GM08714 (cell line): ENCODE measurements at regions not wholly inside any gene's neighbourhood (a gene's known extent, or its start where the extent isn't known, plus 50 kb on each side); places are given as distances from the start of the nearest gene placed in this dataset.

Source experiments
- H3K4me3 ChIP-seq: fragments of 200-500 bp; sonication (Bioruptor generic); 2 replicates; pipeline ENCODE4 v1.5.1; 2014; ENCODE audit warnings: mild to moderate bottlenecking, low read length, inconsistent platforms
- ZNF274 ChIP-seq: IDR thresholded peaks from 2 replicates; pipeline ENCODE4 v1.6.1; 2012; ENCODE audit warnings: mild to moderate bottlenecking, low read depth, low read length

DNA sequence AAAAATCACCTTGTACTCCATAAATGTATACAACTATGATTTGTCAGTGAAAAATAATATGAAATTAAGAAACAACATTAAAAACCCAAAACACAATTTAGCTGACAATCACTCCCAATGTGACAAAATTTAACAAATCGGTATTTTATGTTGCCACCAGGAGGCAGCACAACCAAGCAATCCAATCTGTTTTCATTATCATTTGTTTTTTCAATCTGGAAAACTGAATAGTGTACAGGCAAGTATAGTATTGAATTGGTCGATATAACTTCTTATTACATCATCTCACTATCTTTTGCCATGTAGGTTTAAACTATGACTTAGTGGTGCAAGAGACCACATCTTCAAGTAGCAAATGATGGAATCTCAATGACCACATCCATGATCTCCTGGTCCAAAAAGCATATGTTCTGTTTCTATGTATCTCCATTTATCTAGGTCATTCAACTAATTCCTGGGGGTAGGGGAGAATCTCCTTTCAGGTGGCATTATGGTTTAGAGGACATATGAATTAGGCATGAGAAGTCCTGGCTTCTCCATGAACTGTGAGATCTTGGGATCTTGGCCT is 112.9 kb upstream of the AGA start:
- no peak overlapping the region for H3K4me3 ChIP-seq
- TF ChIP-seq ZNF274, result no peak

DNA sequence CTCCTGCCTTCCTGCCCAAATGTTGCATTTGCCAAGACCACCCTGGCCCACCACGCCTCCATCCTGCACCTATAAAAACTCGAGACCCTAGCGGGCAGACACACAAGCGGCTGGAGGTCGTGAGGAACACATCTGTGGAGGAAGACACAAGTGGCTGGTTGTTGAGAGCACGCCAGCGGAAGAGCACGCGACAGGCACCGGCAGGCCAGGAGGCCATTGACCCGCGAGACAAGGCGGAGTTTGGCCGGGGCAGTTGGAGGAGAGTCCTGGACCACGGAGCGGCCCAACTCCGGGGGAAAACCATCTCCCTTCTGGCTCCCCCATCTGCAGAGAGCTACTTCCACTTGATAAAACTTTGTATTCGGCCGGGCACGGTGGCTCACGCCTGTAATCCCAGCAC is 115.2 kb upstream of the AGA start:
- TF ChIP-seq ZNF274, result no peak
- H3K4me3 ChIP-seq, result no peak overlapping the region

DNA sequence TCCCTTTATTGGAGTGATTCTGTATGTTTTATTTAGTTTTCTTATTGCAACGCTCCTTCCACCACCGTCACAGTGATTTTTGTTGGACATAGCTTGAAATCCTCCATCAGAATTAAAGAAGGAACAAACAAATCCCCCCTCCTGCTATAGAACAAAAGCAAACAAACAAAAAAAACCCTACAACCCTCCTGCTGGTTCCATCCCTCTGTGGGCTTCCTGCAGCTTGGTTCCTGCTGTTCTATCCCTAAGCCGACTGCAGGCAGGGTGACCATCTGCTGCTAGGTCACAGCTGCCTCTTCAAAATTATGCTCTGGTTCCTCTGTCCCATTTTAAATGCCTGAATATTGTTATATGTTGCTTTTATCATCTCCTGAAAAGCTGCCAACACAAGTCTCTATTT is 116.8 kb upstream of the AGA start:
- no peak for TF ChIP-seq ZNF274

DNA sequence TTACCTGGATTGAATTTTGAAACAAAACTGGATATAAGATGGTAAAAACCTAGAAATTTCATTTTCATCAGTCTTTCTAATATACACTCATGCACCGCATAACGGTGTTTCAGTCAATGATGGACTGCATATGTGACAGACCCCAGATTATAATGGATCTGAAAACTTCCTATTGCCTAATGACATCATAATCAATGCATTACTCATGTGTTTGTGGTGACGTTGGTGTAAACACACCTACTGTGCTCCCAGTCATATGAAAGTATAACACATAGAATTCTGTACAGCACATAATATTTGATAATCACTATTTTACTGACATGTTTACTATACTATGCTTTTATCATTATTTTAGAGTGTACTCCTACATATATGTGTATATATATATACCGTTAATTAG is 119.9 kb upstream of the AGA start:
- H3K4me3 ChIP-seq, result no peak overlapping the region
- no peak for TF ChIP-seq ZNF274

More for the DNA sequence above, 116.8 kb upstream of the AGA start:
- no peak overlapping the region for H3K4me3 ChIP-seq

DNA sequence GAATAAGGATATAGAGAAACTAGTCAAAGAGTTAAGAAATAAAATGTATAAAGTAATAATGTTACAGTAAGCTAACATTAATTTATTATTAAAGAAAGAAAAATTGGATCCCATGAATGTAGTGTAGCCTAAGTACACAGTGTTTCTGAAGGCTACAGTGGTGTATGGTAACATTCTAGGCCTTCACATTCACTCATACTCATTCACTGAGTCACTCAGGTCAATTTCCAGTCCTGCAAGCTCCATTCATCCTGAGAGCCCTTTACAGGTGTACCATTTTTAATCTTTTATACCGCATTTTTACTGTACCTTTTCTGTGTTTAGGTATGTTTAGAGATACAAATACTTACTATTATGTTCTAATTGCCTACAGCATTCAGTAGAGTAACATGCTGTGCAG is 120.6 kb upstream of the AGA start:
- no peak overlapping the region for H3K4me3 ChIP-seq
- no peak for TF ChIP-seq ZNF274

DNA sequence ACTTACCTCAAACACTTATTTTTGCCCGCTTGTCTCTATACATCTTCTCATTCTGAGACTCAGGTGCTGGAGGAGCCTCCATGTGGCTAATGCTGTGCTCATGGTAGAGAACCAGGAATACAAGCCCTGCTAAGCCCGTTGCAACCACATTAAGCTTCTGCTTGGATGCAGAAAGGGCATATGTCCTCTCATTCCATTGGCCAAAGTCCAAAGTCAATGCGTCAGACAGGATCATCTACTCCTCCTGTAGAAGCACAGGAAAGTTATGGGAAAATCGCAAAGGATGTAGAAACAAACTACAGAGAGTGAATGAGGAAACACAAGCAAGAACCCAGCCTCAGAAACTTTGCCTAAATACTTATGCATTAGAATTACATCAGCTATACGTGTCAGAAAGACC is 124.5 kb upstream of the AGA start:
- no peak for TF ChIP-seq ZNF274

DNA sequence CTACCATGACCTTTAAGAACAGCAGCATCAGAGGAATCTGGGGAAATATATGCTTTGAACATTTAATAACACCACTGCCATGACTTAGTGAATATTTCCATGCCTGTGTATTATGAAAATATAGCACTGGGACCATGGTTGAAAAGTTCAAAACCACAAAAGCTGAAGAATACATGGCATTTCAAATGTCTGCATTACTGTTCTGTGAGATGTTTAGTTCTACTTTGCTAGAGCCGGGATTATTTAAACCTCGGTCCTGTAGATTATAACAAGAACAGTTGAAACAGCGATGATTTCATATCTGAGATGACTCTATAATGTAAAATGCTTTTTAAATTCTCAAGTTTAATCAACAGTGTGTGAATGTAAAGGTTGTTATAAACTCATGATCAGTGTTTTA is 126.7 kb upstream of the AGA start:
- no peak for TF ChIP-seq ZNF274
- no peak overlapping the region for H3K4me3 ChIP-seq

More for the DNA sequence above, 124.5 kb upstream of the AGA start:
- H3K4me3 ChIP-seq, result no peak overlapping the region

DNA sequence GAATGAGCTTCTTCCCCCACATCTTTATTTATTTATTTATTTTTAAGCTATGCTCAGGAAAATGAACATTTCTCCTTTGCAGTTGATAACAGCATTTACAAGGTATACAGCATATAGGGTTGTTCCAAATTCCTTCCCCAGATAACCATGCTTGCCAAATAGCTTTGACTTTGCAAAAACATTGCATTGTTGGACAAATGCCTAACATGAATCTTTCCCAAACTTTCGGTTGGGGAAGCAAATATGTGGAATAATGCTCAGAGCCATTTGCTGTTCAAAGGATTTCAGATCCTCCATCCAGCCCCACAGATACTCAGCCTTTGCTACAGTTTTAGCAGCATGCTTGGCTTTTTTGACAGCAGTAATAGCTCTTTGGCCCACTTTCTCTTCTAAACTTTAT is 127.2 kb upstream of the AGA start:
- TF ChIP-seq ZNF274, result no peak

DNA sequence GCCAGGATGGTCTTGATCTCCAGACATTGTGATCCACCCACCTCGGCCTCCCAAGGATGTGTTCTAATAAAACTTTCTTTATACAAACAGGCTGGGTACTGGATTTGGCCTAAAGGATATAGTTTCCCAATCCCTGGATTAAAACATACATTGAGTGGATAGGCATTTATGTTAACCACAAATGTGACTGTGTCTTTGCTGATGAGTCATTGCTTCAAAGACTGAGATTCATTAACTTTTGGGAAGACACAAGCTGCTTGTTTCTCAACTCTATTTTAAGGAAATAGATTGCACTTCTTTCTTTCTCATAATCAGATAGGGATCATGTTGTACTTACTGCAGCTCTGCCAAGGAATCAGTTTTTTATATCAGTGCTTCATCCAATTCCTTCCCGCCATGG is 131.3 kb upstream of the AGA start:
- H3K4me3 ChIP-seq, result no peak overlapping the region
- no peak for TF ChIP-seq ZNF274

More for the DNA sequence above, 127.2 kb upstream of the AGA start:
- no peak overlapping the region for H3K4me3 ChIP-seq

DNA sequence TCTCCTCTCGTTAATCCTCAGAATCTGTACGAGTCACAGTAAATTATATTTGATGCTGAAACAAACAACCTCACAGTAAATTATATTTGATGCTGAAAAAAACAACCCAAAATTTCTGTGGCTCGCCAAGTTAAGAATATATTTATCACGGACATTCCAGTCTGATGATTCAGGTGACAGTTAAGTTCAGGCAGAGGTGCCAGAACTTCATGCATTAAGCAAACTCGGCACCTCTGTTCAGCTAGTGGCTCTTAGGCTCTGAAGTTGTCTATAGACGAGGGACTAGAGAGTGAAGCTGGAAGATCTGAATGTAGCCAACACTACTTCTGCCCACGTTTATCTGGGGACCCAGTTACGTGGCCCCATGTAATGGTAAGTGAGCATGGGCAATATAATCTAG is 132.2 kb upstream of the AGA start:
- no peak overlapping the region for H3K4me3 ChIP-seq
- TF ChIP-seq ZNF274, result no peak

DNA sequence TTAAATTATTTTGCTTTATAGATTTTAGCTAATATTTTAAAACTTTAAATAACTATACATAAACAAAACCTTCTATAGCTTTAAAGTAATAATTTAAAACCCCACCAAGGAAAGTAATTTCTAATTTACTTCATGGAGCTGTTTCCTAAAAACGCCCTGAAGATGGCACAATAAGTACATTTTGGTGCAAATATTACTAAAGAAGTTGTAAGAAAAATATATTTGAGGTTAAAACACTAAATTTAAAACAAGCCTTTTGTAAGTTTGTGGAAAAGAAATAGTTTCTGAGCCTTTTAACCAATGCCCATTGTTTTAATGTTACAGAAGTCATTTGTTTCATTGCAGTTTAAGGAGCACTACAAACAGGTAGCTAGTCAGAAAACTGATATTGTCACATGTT is 137.4 kb upstream of the AGA start:
- no peak overlapping the region for H3K4me3 ChIP-seq
- TF ChIP-seq ZNF274, result no peak

DNA sequence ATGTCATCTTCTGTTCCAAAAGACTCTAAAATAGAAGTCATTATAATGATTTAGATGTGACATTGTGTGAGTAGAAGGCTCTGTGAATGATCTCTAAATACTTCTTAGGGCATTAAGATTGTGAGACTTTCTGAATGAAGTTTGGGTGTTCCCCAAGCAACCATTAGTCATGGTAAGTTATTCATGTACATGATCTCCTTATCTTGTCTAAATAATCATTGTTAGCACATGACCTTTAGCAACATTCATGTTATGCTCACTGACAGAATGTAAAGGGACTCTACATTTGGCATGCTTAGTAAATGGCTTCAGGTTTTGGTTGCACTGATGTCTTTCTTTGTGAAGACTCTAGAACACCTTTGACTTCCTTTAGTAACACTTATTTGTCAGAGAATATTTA is 140.8 kb upstream of the AGA start:
- TF ChIP-seq ZNF274, result no peak
- no peak overlapping the region for H3K4me3 ChIP-seq

DNA sequence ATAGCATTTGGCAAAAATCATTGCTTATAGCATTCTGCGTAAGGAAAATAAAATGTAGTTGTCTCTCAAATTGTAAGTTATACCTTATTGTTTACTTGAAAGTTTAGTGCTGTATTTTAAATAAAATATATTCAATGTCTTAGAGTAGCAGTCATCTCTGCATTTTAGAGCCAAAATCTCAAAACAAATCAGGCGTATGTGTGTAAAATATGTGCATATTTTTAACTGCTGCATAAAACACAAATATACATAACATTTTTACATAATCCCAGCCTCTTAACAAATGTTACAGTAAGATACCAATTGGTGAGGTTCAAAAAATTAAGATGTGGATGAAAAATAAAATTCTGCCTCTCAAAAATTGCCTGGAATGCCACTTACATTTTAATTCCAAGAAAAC is 145.8 kb upstream of the AGA start:
- TF ChIP-seq ZNF274, result no peak
- H3K4me3 ChIP-seq, result no peak overlapping the region

DNA sequence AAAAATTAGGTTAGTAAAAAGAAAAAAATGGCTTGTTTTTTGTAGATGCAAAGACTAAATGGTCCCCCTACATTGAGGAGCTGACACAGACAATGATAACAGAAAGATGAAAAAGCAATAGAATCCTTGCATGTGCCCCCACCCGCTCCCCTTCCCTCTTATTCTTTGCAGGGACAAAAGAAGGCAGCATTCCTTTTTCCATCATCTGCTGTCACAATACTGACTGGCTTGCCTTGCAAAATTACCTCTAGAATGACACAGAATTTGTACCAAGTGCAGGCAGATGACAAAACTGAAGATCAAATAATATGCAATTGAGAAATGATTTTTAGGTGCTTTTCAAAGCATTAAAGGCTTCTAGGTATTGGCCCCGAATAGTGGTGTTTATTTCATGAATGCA is 153.1 kb upstream of the AGA start:
- TF ChIP-seq ZNF274, result no peak
- H3K4me3 ChIP-seq, result no peak overlapping the region

DNA sequence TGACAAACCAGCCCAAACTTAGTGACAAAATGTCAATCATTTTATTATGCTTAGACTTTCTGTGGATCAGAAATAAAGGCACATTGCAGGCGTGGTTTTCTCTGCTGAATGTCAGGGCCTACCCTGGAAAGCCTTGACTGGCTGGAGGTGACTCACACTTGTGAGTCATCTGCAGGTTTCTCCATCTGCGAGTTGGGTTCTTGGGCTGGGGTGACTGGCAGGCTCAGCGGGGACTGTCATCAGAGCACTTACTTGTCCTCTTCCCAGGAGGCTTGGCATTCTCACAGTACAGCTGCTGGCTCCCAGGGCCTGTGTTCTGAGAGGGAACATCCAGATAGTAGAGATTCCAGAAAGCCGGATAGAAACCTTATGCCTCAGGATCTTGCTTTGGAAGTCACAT is 153.8 kb upstream of the AGA start:
- no peak overlapping the region for H3K4me3 ChIP-seq
- no peak for TF ChIP-seq ZNF274

DNA sequence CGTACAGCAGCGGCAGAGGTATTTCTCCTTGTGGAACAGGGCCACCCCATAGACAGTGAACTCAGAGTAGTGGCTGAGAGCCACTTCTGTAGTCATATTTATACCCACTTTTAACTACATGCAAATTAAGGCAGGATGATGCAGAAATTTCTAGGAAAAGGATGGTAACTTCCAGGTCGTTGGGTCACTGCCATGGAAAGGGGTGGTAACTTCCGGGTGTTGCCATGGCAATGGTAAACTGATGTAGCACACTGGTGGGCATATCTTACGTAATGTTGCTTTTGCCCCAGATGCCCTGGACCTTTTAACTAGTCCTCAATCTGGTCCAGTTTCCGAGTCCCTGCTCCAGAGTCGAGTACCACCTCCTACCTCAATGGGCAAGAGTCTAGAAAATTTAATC is 154.8 kb upstream of the AGA start:
- no peak for TF ChIP-seq ZNF274
- H3K4me3 ChIP-seq, result no peak overlapping the region
